Heart left ventricle (tissue), 16 donors: ENCODE measurements at regions not wholly inside any gene's neighbourhood (a gene's known extent, or its start where the extent isn't known, plus 50 kb on each side); places are given as distances from the start of the nearest gene placed in this dataset.
A peak's percentile ranks its signal among the peaks of the same experiment; 100 is the strongest.

Experiments
- ATAC-seq, 4 donors: fragments of 200-7000 bp; cut with Tn5 transposase; one replicate each; pipeline ENCODE4 v1.9.1; 2020 to 2022; ENCODE audit warnings: moderate library complexity in 4 of 4, mild to moderate bottlenecking in 3 of 4, moderate number of reproducible peaks in 1 of 4
- DNase-seq, 5 donors: peaks; one replicate each; pipeline ENCODE4 v3.0.0-alpha.2; 2020
- H3K27ac ChIP-seq, 12 donors: fragments of 200-600 bp; sonication (generic) in 4 of 12; one replicate each; pipeline versions ENCODE4 v1.5.0 to v1.8.0; 2016 to 2022; ENCODE audit warnings: mild to moderate bottlenecking in 2 of 12
- H3K27me3 ChIP-seq, 9 donors: fragments of 200-600 bp; sonication (generic) in 2 of 9; one replicate each; pipeline versions ENCODE4 v1.5.1 to v1.8.0; 2016 to 2022; ENCODE audit warnings: mild to moderate bottlenecking in 3 of 9
- H3K36me3 ChIP-seq, 9 donors: fragments of 200-600 bp; sonication (generic) in 2 of 9; one replicate each; pipeline versions ENCODE4 v1.5.0 to v1.8.0; 2018 to 2022; ENCODE audit warnings: mild to moderate bottlenecking in 2 of 9
- H3K4me1 ChIP-seq, 12 donors: fragments of 200-600 bp; sonication (generic) in 4 of 12; one replicate each; pipeline versions ENCODE4 v1.5.0 to v1.8.0; 2016 to 2022; ENCODE audit warnings: mild to moderate bottlenecking in 3 of 12
- H3K4me3 ChIP-seq, 12 donors: fragments of 200-600 bp; sonication (generic) in 4 of 12; one replicate each; pipeline versions ENCODE4 v1.5.0 to v1.8.0; 2017 to 2022; ENCODE audit warnings: mild to moderate bottlenecking in 9 of 12, moderate library complexity in 4 of 12
- H3K9me3 ChIP-seq, 12 donors: fragments of 200-600 bp; sonication (generic) in 4 of 12; one replicate each; pipeline versions ENCODE4 v1.5.0 to v1.8.0; 2016 to 2022; ENCODE audit warnings: mild to moderate bottlenecking in 1 of 12
- POLR2A ChIP-seq, 2 donors: fragments of 450-650 bp; IDR thresholded peaks; one replicate each; pipeline ENCODE4 v1.6.1; 2017; ENCODE audit warnings: antibody characterized with exemption in 2 of 2, mild to moderate bottlenecking in 2 of 2, moderate library complexity in 2 of 2
- WGBS, 4 donors: extraction: QIAGEN DNeasy Blood & Tissue Kit in 2 of 4; methylation state at CpG; one replicate each; pipeline versions ENCODE4 v1.1.5 to v1.1.7; 2013 to 2018; 5-methylcytosine and 5-hydroxymethylcytosine counted together
- intact Hi-C, 10 donors: fragments of 100-400 bp; cut with DNase I; formaldehyde crosslinking; loops; one replicate each; pipeline versions ENCODE4 v1.11.1 to v1.14.2; 2022
- TF ChIP-seq, protein P1 (sequence below), 12 donors: fragments of 200-600 bp; sonication (generic) in 4 of 12; IDR thresholded peaks; one replicate each; pipeline versions ENCODE4 v1.5.0 to v1.8.0; 2018 to 2022; ENCODE audit warnings: antibody characterized with exemption in 12 of 12, mild to moderate bottlenecking in 5 of 12
- donor health status: ischemic (EF 13 %, LVEDD 7.1; RV severe dilation, severe dysfunction).
- donor health status: healthy with polysubstance abuse.
- donor health status: DM: no; HTN: yes; CAD: no.
- donor health status: DM: no; HTN: no; CAD: no.
- donor health status: ischemic (EF 25% LVEDD 6.9; RV normal size, moderate dysfunction).
- donor health status: ischemic (EF 25% LVEDD 5.7; RV mildly dilated, moderate dysfunction).
- donor health status: healthy.
- donor health status: DM: yes; HTN: yes; CAD: no.
- donor health status: ischemic (EF 35%, LVEDD 5.7; RV mildly dilated, moderate dysfunction).
- donor health status: nonischemic (EF 11% LVEDD 7.7; RV severe dilation, severe dysfunction).
- donor health status: DM: yes; HTN: yes; CAD: no.
- donor health status: PGD.
- donor health status: ischemic (EF 29% LVEDD 5.4; RV normal size, mild dysfunction).
- donor health status: nonischemic (EF 23%, LVEDD 6.1; RV moderate dilation, normal function).

GRCh38 chr1:234943836-234944402 is 184.7 kb downstream of the TOMM20 start:
- TF ChIP-seq POLR2A (IDR thresholded peaks at IDR 0.05), result no peak
- TF ChIP-seq, protein P1, sequence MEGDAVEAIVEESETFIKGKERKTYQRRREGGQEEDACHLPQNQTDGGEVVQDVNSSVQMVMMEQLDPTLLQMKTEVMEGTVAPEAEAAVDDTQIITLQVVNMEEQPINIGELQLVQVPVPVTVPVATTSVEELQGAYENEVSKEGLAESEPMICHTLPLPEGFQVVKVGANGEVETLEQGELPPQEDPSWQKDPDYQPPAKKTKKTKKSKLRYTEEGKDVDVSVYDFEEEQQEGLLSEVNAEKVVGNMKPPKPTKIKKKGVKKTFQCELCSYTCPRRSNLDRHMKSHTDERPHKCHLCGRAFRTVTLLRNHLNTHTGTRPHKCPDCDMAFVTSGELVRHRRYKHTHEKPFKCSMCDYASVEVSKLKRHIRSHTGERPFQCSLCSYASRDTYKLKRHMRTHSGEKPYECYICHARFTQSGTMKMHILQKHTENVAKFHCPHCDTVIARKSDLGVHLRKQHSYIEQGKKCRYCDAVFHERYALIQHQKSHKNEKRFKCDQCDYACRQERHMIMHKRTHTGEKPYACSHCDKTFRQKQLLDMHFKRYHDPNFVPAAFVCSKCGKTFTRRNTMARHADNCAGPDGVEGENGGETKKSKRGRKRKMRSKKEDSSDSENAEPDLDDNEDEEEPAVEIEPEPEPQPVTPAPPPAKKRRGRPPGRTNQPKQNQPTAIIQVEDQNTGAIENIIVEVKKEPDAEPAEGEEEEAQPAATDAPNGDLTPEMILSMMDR (IDR thresholded peaks at IDR 0.05), result no peak
- H3K27ac ChIP-seq, result peak overlapping the region in 1 of 12 donors; percentile 82

DNA sequence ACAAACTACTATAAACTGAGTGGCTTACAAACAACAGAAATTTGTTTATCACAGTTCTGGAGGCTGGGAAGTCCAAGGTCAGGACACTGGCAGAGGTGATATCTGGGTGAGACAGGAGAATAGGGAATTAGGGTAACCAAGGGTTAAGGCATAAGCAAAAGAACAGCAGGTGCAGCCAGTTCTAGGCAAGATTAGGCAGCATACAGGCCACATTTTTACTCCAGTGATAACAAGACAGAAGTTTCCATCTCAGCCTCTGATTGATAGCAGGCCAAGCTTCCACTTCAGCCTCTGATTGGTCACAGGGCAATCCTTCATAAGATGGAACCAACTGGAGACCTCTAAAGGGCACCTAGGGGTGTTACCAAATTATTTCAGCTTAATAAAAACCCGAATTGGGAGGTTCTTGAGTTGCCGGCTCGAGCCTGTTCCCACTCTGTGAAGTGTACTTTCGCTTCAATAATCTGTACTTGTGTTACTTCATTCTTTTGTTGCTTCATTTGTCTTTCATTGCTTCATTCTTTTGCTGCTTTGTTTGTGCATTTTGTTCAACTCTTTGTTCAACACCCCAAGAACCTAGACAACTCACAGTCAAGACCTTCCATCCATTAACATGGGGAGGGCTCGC is 185.6 kb downstream of the TOMM20 start:
- ATAC-seq (peak in 2 of 4 donors; percentile 50 to 54), DNase-seq (no peak)
- Histone ChIP-seq H3K9me3 (no peaks in the 10 kb centered on the region), H3K4me1 (peaks cover 0 to 30% (median 7%) of the 10 kb centered on the region in 12 donors), H3K4me3 (no peak overlapping the region), H3K27me3 (no peaks in the 10 kb centered on the region), H3K27ac (no peak overlapping the region), H3K36me3 (no peaks in the 10 kb centered on the region)
- 91 to 97% (median 94%) methylated on average over 5 of the region's 5 CpGs for WGBS, 4 donors
- intact Hi-C loops, result no loop called here
- TF ChIP-seq POLR2A (IDR thresholded peaks at IDR 0.05), result no peak
- TF ChIP-seq, protein P1 (IDR thresholded peaks at IDR 0.05), result no peak

More at GRCh38 chr1:234943836-234944402, 184.7 kb downstream of the TOMM20 start:
- Histone ChIP-seq H3K36me3 (no peaks in the 10 kb centered on the region), H3K4me3 (no peak overlapping the region), H3K9me3 (no peaks in the 10 kb centered on the region), H3K27me3 (no peaks in the 10 kb centered on the region), H3K4me1 (peaks cover 0 to 30% (median 7%) of the 10 kb centered on the region in 12 donors)
- intact Hi-C loops, result no loop called here
- ATAC-seq, result no peak
- DNase-seq, result no peak
- WGBS, 4 donors, result 75 to 82% (median 82%) methylated on average over 7 of the region's 7 CpGs

GRCh38 chr1:234942012-234942332 is 186.7 kb downstream of the TOMM20 start:
- H3K36me3 ChIP-seq, result no peaks in the 10 kb centered on the region
- ATAC-seq, result no peak
- intact Hi-C loops, result no loop called here

DNA sequence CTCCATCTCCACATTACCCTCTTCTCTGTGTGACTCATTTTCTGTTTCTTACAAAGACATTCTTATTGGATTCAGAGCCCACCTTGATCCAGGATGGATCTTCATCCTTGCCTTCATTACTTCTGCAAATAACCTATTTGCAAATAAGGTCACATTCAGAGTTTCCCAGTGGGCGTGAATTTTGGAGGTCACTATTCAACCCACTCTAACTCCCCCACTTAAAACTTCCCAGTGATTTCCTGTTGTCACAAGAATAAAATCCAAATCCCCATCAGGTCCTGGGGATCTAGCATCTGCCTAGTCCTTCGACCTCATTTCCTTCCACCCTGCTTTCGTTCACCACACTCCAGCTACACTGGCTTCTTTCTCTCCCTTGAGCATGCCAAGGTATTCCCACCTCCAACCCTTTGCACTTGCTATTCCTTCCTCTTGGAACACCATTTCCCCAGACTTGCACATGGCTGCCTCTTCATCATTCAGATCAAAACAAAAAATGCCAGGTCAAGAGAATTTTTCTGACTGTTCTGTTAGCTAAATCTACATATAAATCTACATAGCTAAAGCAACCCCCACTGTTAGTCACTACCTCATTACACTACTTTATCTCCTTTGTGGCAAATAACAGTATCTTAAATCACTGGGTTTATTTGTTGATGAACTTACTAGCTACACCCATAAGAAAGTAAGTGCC is 187.2 kb downstream of the TOMM20 start:
- Histone ChIP-seq H3K27me3 (no peaks in the 10 kb centered on the region), H3K27ac (no peak overlapping the region), H3K4me1 (peaks cover 0 to 38% (median 7%) of the 10 kb centered on the region in 12 donors), H3K36me3 (no peaks in the 10 kb centered on the region), H3K9me3 (no peaks in the 10 kb centered on the region), H3K4me3 (no peak overlapping the region)
- intact Hi-C loops, result no loop called here
- no peak for ATAC-seq
- WGBS, 4 donors, result 57 to 75% (median 71%) methylated on average over 3 of the region's 3 CpGs
- DNase-seq, result no peak
- TF ChIP-seq, protein P1 (IDR thresholded peaks at IDR 0.05), result no peak
- TF ChIP-seq POLR2A (IDR thresholded peaks at IDR 0.05), result no peak

More at GRCh38 chr1:234942012-234942332, 186.7 kb downstream of the TOMM20 start:
- DNase-seq, result no peak
- TF ChIP-seq POLR2A (IDR thresholded peaks at IDR 0.05), result no peak
- TF ChIP-seq, protein P1 (IDR thresholded peaks at IDR 0.05), result no peak
- Histone ChIP-seq H3K9me3 (no peaks in the 10 kb centered on the region), H3K4me3 (no peak overlapping the region), H3K4me1 (peaks cover 0 to 32% (median 7%) of the 10 kb centered on the region in 12 donors), H3K27me3 (no peaks in the 10 kb centered on the region), H3K27ac (no peak overlapping the region)
- WGBS, 4 donors, result 89 to 96% (median 91%) methylated on average over 4 of the region's 4 CpGs
